B cell (primary cell): ENCODE measurements at regions not wholly inside any gene's neighbourhood (a gene's known extent, or its start where the extent isn't known, plus 50 kb on each side); places are given as distances from the start of the nearest gene placed in this dataset.

Experiments used
- ATAC-seq: fragments of 200-7000 bp; cut with Tn5 transposase; one replicate; pipeline ENCODE4 v1.10.0; 2021; ENCODE audit warnings: low read depth, mild to moderate bottlenecking, moderate number of reproducible peaks, moderate library complexity
- CTCF ChIA-PET: fragments of 350-600 bp; sonication (Branson Sonifier 250); formaldehyde crosslinking; loops from one replicate; lab custom pipeline; 2021; ENCODE audit warnings: antibody characterized with exemption, inconsistent platforms; lab: Charles Lee
- POLR2A ChIA-PET: fragments of 350-600 bp; sonication (Branson Sonifier 250); formaldehyde crosslinking; loops from one replicate; lab custom pipeline; 2021; ENCODE audit warnings: antibody characterized with exemption; lab: Charles Lee
- DNase-seq: peaks from one replicate; pipeline ENCODE4 v3.0.0; 2013
- H2AFZ ChIP-seq: 2 replicates; pipeline ENCODE4 v1.6.1; 2012; ENCODE audit warnings: mild to moderate bottlenecking, low read depth, low read length; ENCODE audit not compliant: insufficient read depth, poor library complexity, severe bottlenecking
- H3K27ac ChIP-seq, 2 donors: 1 replicate in 1 of 2; 2 replicates in 1 of 2; pipeline ENCODE4 v1.5.1; 2012 to 2013; ENCODE audit warnings: low read length in 2 of 2, mild to moderate bottlenecking in 2 of 2, moderate library complexity in 1 of 2
- H3K27me3 ChIP-seq, 4 experiments: fragments of 200-600 bp in 1 of 4; sonication (generic) in 1 of 4; replicated peaks in 1 of 4; 1 replicate in 2 of 4; 2 replicates in 2 of 4; pipeline versions ENCODE4 v1.6.1 to v1.7.0; 2013 to 2016; ENCODE audit warnings: low read length in 3 of 4, mild to moderate bottlenecking in 2 of 4, mixed read lengths in 1 of 4, moderate library complexity in 1 of 4; ENCODE audit not compliant: insufficient read depth in 4 of 4, control insufficient read depth in 3 of 4; ENCODE audit errors: control extremely low read depth in 1 of 4
- H3K36me3 ChIP-seq, 2 experiments: replicated peaks in 1 of 2; 1 replicate in 1 of 2; 2 replicates in 1 of 2; pipeline versions ENCODE4 v1.6.1 to v1.7.1; 2013; ENCODE audit warnings: low read length in 1 of 2; ENCODE audit not compliant: insufficient read depth in 2 of 2, control insufficient read depth in 1 of 2; ENCODE audit errors: control extremely low read depth in 1 of 2, extremely low read depth in 1 of 2
- H3K4me1 ChIP-seq, 2 donors: fragments of 200-600 bp in 1 of 2; sonication (generic) in 1 of 2; 1 replicate in 1 of 2; 2 replicates in 1 of 2; pipeline versions ENCODE4 v1.5.1 to v1.6.1; 2013 to 2017; ENCODE audit warnings: low read length in 2 of 2; ENCODE audit not compliant: control insufficient read depth in 2 of 2, insufficient read depth in 2 of 2
- H3K4me2 ChIP-seq: replicated peaks from 2 replicates; pipeline ENCODE3; 2012; ENCODE audit warnings: mild to moderate bottlenecking, low read depth, low read length; ENCODE audit not compliant: poor library complexity, severe bottlenecking
- H3K4me3 ChIP-seq, 5 experiments: fragments of 200-600 bp in 1 of 5; sonication (generic) in 1 of 5; 1 replicate in 3 of 5; 2 replicates in 2 of 5; pipeline versions ENCODE4 v1.5.1 to v1.7.0; 2011 to 2016; ENCODE audit warnings: low read length in 4 of 5, mild to moderate bottlenecking in 4 of 5, low read depth in 2 of 5, control low read depth in 1 of 5, moderate library complexity in 1 of 5; ENCODE audit not compliant: insufficient read depth in 1 of 5; ENCODE audit errors: control extremely low read depth in 1 of 5, extremely low read depth in 1 of 5
- H3K79me2 ChIP-seq: fragments of 200-600 bp; sonication (generic); one replicate; pipeline ENCODE4 v1.6.0; 2016; ENCODE audit warnings: low read length; ENCODE audit not compliant: control insufficient read depth, insufficient read depth
- H3K9ac ChIP-seq: fragments of 200-600 bp; sonication (generic); 2 replicates; pipeline ENCODE4 v1.6.1; 2017; ENCODE audit warnings: mild to moderate bottlenecking, low read length, moderate library complexity
- H3K9me3 ChIP-seq, 3 donors: one replicate each; pipeline versions ENCODE4 v1.6.1 to v1.7.1; 2013; ENCODE audit warnings: low read length in 2 of 3; ENCODE audit not compliant: control insufficient read depth in 2 of 3, insufficient read depth in 1 of 3; ENCODE audit errors: control extremely low read depth in 1 of 3
- H4K20me1 ChIP-seq: 2 replicates; pipeline ENCODE4 v1.6.0; 2012; ENCODE audit warnings: mild to moderate bottlenecking, low read length; ENCODE audit not compliant: insufficient read depth, control insufficient read depth, poor library complexity, severe bottlenecking
- H3K27ac Mint-ChIP-seq: one replicate; pipeline ENCODE4 v1.8.0; 2021; ENCODE audit warnings: mixed read lengths
- H3K27me3 Mint-ChIP-seq: one replicate; pipeline ENCODE4 v1.8.0; 2021; ENCODE audit warnings: mixed read lengths
- H3K4me1 Mint-ChIP-seq: one replicate; pipeline ENCODE4 v1.8.0; 2021; ENCODE audit warnings: mixed read lengths
- H3K4me3 Mint-ChIP-seq: one replicate; pipeline ENCODE4 v1.8.0; 2021; ENCODE audit warnings: mixed read lengths
- H3K9me3 Mint-ChIP-seq: one replicate; pipeline ENCODE4 v1.8.0; 2022; ENCODE audit warnings: mixed read lengths; ENCODE audit not compliant: insufficient read depth
- CTCF ChIP-seq: fragments of 200-600 bp; IDR thresholded peaks from one replicate; pipeline ENCODE4 v1.8.0; 2022; ENCODE audit warnings: antibody characterized with exemption, mild to moderate bottlenecking
- EZH2 ChIP-seq: IDR thresholded peaks from 2 replicates; pipeline ENCODE4 v1.6.1; 2012; ENCODE audit warnings: borderline replicate concordance, low read depth, mild to moderate bottlenecking, moderate library complexity, low read length; ENCODE audit not compliant: insufficient read depth, poor library complexity, severe bottlenecking
- WGBS: methylation state at CpG from one replicate; pipeline ENCODE4 v1.1.5; 2013; ENCODE audit warnings: missing lambda C conversion rate; ENCODE audit not compliant: insufficient coverage; 5-methylcytosine and 5-hydroxymethylcytosine counted together
- intact Hi-C: fragments of 100-400 bp; cut with micrococcal nuclease; formaldehyde crosslinking; loops from one replicate; pipeline ENCODE4 v1.10.0; 2022

DNA sequence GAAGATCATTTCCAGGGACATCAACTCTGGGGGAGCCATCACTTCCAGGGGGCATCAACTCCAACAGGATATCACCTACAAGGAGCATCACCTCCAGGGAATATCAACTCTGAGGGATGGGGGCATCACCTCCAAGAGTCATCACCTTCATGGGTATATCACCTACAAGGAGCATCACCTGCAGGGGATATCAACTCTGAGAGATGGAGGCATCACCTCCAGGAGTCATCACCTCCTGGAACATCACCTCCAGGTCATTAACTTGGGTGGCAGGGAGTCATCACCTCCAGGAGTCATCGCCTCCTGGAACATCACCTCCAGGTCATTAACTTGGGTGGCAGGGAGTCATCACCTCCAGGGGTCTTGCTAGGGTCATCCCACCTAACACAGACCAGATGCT lies 167.6 kb downstream of the NDUFA10 start:
- no peak overlapping the region for H3K9ac ChIP-seq
- no peak overlapping the region for H3K27ac ChIP-seq
- WGBS, result no CpG with 5 or more reads among the region's 1 CpG
- H3K4me1 Mint-ChIP-seq, result no peaks in the 10 kb centered on the region
- H3K27me3 Mint-ChIP-seq, result peaks cover 29% of the 10 kb centered on the region
- no peak overlapping the region for H2AFZ ChIP-seq
- POLR2A ChIA-PET, result no interaction called here
- H3K4me1 ChIP-seq, result no peaks in the 10 kb centered on the region
- H4K20me1 ChIP-seq, result no peaks in the 10 kb centered on the region
- no peak for DNase-seq
- H3K4me3 Mint-ChIP-seq, result no peak overlapping the region
- no peak overlapping the region for H3K4me3 ChIP-seq
- H3K9me3 Mint-ChIP-seq, result no peaks in the 10 kb centered on the region
- H3K36me3 ChIP-seq, result no peaks in the 10 kb centered on the region
- H3K27ac Mint-ChIP-seq, result no peak overlapping the region
- CTCF ChIA-PET, result no interaction called here
- intact Hi-C loops, result no loop called here
- peaks cover 0 to 10% (median 0%) of the 10 kb centered on the region in 3 donors for H3K9me3 ChIP-seq
- no peaks in the 10 kb centered on the region for H3K79me2 ChIP-seq
- H3K4me2 ChIP-seq, result no peak overlapping the region
- no peak for ATAC-seq
- no peak for TF ChIP-seq CTCF
- TF ChIP-seq EZH2, result no peak
- peaks cover 0 to 22% (median 6%) of the 10 kb centered on the region in 4 experiments for H3K27me3 ChIP-seq

DNA sequence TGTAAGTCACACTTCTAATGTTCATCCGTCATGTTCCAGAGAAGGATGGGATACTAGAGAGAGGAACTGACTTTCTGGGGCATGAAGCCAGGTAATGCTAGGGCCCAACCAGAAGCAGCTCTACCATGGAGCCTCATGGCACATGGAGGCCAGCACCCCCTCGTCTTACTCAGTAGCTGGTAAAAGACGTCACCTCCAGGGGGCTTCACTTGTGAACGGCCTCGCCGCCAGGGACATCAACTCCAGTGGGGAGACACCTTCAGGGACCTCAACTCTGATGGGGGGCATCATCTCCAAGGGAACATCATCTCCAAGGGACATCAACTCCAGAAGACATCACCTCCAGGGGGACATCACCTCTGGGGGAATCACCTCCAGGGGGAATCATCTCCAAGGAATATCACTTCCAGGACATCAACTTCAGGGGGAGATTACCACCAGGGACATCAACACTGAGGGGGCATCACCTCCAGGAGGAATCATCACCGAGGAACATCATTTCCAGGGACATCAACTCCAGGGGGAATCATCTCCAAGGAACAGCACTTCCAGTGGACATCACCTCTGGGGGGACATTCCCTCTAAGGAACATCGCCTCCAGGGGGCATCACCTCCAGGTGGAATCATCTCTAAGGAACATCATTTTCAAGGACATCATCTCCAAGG lies 168.4 kb downstream of the NDUFA10 start:
- H3K79me2 ChIP-seq, result no peaks in the 10 kb centered on the region
- H3K9me3 ChIP-seq, result peaks cover 0 to 16% (median 1%) of the 10 kb centered on the region in 3 donors
- no peak overlapping the region for H3K27ac ChIP-seq
- WGBS, result 94% methylated on average over 8 of the region's 8 CpGs
- no peaks in the 10 kb centered on the region for H3K36me3 ChIP-seq
- Mint-ChIP-seq H3K27ac (no peak overlapping the region), H3K4me3 (no peak overlapping the region), H3K4me1 (no peaks in the 10 kb centered on the region), H3K27me3 (peaks cover 32% of the 10 kb centered on the region), H3K9me3 (no peaks in the 10 kb centered on the region)
- H3K4me2 ChIP-seq, result no peak overlapping the region
- no peaks in the 10 kb centered on the region for H3K4me1 ChIP-seq
- ATAC-seq, result no peak
- TF ChIP-seq EZH2 (no peak), CTCF (no peak)
- H3K9ac ChIP-seq, result no peak overlapping the region
- H4K20me1 ChIP-seq, result no peaks in the 10 kb centered on the region
- H3K4me3 ChIP-seq, result no peak overlapping the region
- POLR2A ChIA-PET, result no interaction called here
- no peak for DNase-seq
- intact Hi-C loops, result no loop called here
- H2AFZ ChIP-seq, result no peak overlapping the region
- CTCF ChIA-PET, result no interaction called here
- H3K27me3 ChIP-seq, result peaks cover 0 to 22% (median 6%) of the 10 kb centered on the region in 4 experiments
